OCI-LY7 (cell line): ENCODE measurements at regions not wholly inside any gene's neighbourhood (a gene's known extent, or its start where the extent isn't known, plus 50 kb on each side); places are given as distances from the start of the nearest gene placed in this dataset.

Source experiments
- EZH2phosphoT487 ChIP-seq: fragments of 200-600 bp; sonication (generic); IDR thresholded peaks from 2 replicates; pipeline ENCODE4 v1.6.1; 2018; ENCODE audit warnings: low read depth, borderline replicate concordance, mild to moderate bottlenecking, mixed run types, antibody characterized with exemption, low read length, moderate library complexity, mixed read lengths
- TF ChIP-seq, protein P1 (sequence below): fragments of 200-600 bp; sonication (generic); conservative IDR thresholded peaks from 2 replicates; pipeline ENCODE4 v1.5.1; 2014; ENCODE audit warnings: mild to moderate bottlenecking, antibody characterized with exemption, low read length, moderate library complexity, mixed read lengths

GRCh38 chr2:15996536-15997423, 56.4 kb downstream of the MYCN start:
- TF ChIP-seq, protein P1, sequence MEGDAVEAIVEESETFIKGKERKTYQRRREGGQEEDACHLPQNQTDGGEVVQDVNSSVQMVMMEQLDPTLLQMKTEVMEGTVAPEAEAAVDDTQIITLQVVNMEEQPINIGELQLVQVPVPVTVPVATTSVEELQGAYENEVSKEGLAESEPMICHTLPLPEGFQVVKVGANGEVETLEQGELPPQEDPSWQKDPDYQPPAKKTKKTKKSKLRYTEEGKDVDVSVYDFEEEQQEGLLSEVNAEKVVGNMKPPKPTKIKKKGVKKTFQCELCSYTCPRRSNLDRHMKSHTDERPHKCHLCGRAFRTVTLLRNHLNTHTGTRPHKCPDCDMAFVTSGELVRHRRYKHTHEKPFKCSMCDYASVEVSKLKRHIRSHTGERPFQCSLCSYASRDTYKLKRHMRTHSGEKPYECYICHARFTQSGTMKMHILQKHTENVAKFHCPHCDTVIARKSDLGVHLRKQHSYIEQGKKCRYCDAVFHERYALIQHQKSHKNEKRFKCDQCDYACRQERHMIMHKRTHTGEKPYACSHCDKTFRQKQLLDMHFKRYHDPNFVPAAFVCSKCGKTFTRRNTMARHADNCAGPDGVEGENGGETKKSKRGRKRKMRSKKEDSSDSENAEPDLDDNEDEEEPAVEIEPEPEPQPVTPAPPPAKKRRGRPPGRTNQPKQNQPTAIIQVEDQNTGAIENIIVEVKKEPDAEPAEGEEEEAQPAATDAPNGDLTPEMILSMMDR, result no peak
- no peak for TF ChIP-seq EZH2phosphoT487
